Ureter (tissue), 1 donor: ENCODE measurements at regions not wholly inside any gene's neighbourhood (a gene's known extent, or its start where the extent isn't known, plus 50 kb on each side); places are given as distances from the start of the nearest gene placed in this dataset.
"Not testable (repeated sequence)": the region's sequence is repeated elsewhere in the genome, so short reads cannot be mapped to it uniquely, and the experiment has no call there.

Experiments
- DNase-seq: peaks from one replicate; pipeline ENCODE4 v3.0.0-alpha.2; 2020; ENCODE audit warnings: low spot score
- donor health status: DM: yes; HTN: yes; CAD: no.

DNA sequence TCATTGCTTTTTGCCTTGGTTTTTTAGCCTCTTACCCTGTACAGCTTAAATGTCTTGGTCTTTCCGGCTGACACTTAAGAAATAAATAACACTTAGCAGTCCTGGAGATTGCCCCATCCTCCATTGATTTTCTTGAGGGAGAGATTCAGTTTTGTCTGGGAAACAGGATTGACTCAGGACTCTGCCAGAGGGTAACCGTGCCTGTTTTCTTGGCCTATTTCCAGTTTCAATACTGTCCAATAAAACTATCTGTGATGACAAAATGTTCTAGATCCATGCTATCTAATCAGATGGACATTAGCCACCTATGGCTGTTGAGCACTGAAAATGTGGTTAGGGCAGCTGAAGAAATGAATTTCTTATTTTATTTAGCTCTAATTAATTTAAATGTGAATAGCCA is 216.1 kb downstream of the DUSP10 start:
- DNase-seq = no peak

DNA sequence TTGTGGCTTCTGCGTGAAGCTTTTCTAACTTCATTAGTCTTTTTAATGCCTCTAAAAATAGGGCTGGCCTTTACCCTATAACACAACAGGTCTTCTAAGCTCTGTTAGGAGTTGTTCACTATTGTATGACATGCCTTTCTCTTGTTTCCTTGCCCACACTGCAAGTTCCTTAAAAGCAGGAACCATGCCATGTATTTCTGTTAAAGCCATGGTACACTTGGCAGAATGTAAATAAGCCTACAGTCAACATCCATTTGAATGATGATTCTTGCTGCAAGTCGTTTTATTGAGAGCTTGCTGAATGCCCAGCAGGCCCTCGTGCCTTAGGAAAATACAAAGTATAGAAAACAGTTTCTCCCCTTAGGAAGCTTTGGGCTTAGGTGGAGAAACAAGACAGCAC is 214.6 kb downstream of the DUSP10 start:
- no peak for DNase-seq

DNA sequence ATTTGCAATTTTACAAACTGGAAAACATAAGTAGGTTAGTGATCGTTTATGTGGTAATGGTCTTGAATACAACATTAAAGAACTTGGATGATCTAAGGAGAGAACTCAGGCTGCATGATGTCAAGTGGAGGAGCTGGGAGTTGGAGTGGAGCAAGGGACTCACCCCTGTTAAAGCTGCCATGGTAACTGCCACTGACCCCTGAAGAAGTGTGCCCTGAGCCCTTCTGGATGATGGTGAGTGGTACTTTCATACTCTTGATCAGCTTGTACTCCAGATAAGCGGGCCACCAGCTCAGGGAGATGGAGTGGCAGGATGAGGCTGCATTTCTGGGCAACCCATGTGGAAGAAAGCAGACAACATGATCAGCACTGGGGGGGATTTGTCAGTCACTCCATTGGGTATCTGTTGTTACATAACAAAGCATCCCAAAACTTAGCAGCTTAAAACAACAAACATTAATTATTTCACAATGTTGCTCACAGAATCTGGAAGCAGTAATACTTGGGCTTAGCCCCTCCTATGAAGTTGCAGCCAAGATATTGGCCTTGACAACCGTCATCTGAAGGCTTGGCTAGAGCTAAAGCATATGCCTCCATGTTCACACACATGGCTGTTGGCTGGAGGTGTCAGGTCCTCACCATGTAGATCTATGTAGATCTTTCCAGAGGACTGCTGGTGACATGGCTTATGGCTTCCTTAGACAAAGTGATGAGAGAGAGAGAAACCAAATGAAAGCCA is 213.8 kb downstream of the DUSP10 start:
- no peak for DNase-seq

DNA sequence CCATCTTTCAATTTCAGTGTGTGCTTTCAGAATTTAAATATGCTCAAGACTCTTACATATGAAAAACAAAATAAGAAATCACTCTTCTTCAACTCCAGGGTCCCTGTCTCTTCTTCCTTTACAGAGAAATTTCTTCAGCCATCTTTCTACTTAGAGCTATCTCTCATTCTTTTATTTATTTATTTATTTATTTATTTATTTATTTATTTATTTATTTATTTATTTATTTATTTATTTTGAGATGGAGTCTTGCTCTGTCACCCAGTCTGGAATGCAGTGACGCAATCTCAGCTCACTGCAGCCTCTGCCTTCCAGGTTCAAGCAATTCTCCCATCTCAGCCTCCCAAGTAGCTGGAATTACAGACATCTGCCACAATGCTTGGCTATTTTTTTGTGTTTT is 211.7 kb downstream of the DUSP10 start:
- DNase-seq = not testable (repeated sequence)

DNA sequence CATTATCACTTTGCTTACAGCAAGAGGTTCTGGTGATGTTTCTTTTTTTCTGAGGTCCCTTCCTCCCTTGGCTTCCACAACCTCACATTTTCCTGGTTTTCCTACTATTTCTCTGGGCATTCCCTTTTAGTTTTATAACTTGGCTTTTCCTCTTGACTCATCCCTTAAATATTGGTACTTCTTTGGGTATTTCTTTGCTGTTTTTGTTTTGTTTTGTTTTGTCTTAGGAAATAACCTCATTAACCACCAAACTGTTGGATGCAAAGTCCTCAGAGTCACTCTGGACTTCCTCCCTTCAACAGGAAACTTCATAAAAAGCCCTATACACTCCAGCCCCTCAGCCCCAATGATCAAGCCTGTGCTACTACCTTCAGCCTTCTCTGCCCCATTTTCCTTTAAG is 211.1 kb downstream of the DUSP10 start:
- no peak for DNase-seq

DNA sequence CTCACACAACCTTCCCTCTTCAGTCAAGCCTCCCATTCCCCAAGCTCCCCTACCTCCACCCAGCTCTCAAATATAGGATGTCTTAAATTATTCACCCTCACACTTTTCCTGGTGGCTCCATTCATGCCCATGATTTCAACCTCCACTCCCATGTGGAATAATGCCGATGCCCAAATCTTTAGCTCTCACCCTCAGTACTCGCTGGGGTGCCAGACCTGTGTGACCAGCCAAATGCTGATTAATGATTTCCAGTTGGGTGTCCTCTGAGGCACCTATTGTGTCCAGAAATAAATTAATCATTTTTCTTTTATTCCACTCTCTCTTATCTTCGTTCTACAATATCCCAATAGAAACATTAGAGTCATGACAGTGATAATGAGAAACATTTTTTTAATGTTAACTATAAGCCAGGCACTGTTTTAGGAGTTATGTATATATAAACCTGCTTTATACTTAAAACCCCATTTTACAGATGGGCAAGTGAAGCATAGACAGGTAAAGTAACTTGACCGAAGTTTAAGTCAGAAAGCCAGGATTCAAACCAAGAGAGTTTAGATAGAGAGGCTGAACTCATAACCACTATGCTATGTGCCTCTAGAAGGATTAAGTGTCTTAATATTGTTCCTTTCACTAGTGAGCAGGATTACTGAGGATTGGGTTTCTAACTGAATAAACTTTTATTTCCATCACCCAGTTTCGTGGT is 209.7 kb downstream of the DUSP10 start:
- no peak for DNase-seq

DNA sequence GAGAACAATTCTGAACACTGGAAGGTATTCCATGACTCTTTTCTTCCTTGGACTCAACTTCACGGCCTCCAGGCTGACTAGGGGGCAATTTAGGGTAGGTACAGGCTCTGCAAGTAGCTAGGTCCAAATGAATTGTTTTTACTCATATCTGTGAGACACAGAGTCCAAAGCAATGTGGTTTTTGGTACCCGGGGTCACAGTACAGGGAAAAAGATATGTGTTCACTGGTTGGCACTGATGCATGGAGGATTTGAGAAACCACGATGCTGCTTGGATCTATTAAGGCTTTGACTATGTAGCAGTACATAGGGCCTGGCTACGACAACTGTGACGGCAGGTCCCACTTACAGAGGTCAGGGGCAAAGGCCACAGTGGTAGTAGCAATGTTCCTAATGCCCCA is 200.6 kb downstream of the DUSP10 start:
- no peak for DNase-seq

DNA sequence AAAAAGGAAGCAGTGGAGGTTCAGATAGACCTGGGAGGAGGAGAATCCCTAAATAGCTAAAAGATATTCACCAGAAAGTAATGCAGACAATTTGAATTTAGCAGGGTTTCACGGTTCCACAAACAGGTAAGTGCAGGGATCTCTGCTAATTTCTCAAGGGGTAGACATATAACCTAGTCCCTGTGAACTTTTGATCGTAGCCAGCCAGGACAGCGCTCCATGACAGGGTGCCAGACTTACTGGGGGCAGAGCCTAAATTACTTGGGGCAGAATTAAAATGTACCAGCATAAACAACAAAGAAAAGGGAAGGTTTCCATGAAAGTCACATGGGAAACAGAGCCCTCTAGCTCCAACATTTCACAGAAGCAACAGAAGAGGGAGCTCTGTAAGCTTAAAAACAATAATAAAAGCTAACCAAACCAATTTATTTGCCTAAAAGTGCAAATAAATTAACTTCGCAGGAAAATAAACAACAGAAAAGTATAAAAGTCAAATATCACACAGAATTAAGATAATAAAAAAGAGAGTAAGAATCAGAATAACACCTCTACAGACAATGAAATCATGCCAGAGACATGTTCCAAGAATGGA is 198.3 kb downstream of the DUSP10 start:
- no peak for DNase-seq

DNA sequence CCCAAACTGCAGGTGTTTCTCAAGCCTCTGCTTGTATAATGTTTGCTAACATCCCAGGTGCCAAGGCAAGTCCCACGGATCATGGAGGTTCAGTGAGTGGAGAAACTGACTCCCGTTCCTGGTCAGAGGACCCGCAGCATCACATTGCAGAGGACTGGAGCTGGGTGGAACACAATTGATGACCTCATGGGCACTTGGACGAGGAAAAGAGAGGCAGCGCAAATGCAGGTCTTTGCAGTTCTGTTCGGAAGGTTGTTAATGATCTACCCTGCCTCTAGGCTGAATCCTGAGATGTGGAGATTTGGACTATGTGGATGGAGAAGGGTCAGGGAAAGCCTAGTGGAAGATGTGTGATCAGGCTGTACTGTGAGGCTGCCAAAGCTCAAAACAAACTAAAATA is 192.9 kb downstream of the DUSP10 start:
- DNase-seq = no peak

DNA sequence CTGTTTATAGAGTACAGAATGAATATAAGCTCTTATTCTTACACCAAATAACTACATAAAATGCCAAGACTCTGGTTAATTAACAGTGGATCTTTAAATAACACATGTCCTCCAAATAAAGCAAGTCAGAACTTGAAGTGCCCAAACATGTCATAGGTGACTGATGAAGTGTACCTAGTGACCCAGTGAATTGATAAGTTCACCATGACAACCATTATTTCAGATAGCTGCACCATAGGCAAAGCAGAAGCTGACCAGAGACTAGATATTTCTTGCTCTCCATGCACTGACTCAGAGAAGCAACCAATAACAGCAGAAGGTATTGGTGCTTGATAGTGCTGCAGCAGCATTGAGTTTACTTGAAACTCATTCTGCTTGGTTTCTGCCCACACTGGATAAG is 192.1 kb downstream of the DUSP10 start:
- no peak for DNase-seq

DNA sequence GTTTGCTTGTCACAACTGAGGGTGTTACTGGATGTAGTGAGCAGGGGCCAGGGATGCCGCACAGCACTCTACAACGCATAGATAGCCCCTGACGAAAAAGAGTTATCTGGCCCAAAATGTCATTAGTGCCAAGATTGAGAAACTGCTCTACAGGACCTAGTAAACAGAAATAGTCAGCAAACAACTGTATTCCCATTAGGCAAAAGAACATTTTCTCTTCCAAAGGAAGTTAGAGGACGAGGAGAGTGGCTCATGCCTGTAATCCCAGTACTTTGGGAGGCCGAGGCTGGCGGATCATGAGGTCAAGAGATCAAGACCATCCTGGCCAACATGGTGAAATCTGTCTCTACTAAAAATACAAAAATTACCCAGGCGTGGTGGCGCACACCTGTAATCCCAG is 189.1 kb downstream of the DUSP10 start:
- DNase-seq = not testable (repeated sequence)

DNA sequence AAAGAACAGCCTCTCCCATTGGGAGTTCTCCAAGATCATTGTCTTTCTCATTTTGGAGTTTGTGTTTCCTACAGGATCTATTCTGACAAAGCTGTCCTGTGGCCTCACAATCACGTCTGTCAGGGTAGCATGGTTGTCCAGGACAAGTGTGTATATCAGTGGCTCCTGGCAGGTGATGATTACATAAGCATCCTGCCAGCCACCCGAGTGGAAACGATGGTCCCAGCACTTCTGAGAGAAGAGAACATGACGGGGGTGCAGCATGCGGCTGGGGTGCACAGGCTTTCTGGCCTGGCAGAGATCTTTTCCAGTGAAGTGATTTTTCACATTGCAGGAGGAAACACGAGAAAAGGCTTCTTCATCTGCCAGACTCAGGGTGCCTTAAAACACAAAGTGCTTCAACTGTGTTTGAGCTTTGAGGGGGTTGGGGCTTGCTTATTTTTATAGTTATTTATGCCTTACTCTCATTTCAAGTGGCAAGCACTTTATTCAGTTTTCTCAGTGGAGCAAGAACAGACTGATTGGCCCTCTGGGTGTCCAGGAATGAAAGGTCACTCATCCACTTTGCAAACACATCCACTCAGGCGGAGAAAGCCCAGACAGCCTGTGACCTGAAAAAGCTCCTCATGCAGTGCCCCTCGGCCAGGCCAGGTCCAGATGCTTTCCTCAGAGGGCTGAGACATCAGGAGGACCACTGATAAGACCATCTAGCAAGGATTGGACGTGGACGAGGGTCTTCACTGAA is 186.0 kb downstream of the DUSP10 start:
- DNase-seq = no peak

DNA sequence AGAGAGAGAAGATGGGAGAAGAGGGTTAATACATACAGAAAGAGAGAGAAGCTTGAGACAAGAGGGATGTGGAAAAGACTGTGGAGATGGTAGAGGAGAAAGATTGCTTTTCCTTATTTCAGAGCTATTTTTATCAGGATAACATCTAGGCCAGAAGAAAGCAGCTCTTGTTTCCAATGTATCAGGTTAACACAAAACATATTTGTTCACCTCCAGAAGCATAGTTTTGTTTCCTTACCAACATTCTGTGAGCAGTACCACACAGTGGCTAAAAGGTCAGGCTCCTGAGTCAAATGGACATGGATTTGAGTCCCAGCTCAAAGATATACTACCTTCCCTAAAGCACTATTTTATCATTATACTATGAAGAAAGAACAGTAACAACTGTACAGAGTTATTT is 185.5 kb downstream of the DUSP10 start:
- DNase-seq = no peak

DNA sequence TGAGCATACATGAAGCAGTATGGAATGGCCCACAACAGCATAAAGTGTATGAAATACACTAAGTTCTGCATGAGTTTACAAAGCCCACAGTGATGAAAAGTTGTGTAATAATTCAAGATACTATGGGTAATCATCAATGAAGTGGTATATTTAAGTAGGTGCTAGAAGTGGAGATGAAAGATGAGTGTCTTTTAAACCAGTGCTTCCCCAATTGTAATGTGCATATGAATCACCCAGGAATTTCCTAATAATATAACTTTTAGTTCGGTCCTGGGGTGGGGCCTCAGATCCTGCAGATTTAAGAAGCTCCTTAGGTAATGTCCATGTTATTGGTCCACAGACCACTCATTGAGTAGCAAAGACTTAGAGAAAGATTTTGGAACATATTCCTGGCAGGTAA is 184.9 kb downstream of the DUSP10 start:
- DNase-seq = no peak

DNA sequence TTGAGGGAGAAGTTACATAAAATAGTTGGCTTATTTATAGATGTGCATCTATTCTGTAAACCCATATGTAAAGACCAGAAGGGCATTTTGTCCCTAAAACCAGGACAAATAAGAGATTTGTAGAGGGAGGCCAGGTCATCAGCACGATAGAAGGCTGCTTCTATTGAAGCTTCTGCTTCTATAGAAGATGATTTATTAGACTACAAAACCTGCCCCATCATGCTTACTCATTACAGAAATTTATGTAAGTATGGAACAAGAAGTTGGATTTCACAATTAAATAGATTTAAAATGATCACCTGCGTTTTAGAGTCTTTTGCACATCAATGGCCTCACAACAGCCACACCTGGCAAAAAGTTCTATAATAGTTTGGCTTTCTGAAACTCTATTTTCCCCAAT is 183.5 kb downstream of the DUSP10 start:
- no peak for DNase-seq

DNA sequence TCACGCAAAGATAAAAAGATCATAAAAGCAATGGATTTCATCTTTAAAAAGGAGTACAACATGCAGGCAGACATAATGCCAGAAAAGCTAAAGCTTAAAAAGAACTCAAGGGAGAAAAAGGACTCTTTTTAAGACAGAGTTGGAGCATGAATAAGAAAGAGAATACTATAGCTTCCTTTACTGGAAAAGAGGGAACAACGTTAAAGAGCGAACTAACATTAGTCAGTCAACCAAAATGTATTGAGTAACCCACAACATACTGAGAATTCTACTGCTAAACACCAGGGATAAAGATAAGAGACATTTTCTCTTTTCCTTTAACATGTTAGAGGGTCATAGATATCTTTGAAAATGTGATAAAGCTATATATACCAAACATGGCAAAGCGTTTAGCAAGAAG is 182.0 kb downstream of the DUSP10 start:
- DNase-seq = no peak

DNA sequence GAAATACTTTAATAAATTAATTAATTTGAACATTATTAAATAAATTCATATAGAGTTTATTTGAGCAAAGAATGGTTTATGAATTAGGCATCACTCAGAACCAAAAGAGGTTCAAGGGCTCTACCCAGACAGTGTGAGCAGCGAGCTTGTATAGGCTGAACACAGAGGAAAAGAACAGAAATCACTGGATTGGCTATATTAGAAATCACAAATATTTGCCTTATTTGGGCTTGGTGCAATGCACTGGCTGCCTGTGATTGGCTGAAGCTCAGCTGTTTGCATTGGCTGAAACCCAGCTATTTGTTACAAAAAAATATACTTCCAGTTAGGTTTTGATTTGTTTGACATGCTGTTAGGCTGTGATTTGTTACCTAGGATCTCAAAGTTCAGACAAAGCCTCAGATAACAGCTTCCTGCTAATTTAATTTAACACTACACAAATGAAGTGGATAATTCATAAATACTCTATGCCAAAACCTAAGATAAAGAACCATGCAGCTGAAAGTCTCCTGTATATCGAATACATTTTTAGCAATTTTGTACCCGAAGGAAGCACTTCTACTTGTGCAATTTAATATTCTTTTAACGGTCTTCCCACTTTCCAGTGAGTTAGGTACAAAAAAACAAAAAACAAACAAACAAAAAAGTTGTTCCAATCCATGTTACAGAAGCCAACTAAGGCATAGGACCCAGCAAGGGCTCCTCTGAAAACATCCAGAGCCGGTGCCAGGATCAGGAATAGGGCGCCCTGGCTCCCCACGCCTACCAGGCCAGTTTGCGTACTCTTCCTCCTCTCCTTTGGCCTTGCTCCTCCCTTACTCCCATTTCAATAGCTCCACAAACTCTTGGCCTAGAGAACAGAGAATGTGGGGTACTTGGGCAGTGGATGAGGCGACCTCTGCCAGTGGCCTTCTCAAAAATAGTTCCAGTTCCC is 179.1 kb downstream of the DUSP10 start:
- no peak for DNase-seq

DNA sequence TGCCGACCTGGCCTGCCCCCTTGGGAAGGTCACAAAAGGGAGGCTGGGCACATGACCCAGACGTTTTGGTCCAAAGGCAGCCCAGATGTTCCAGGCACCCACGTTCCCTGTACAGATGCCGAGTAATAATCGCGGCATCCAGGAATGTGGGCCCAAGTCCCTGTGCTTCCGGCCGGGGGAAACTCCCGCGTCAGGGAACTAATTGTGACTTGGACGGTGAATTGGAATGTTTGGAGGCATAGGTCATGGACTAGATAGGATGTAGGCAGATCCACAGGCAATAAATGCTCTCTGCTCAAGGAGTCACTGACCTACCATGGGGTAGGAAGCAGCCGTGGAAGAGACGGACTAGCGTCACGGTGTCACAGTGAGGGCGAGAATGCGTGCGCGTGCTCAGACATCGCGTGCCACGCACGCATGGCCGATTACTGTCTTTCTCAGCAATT is 178.4 kb downstream of the DUSP10 start:
- no peak for DNase-seq

DNA sequence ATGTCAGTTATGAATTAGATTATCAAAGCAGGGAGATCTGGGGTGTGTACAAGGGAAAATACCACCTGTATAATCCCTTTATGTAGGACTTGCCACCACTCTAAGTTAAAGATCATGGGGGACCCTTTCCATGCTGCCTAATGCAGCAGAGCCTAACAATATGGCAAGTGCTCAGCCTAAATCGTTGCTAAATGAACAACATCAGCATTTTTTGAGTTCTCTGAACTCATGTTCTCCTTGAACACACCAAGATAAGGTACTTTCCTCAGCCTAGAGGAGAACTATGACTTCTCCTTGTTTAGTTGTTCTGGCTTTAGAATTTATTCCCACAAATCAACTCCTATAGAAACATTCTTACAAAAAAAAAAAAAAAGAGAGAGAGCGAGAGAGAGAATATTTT is 177.0 kb downstream of the DUSP10 start:
- DNase-seq = no peak

DNA sequence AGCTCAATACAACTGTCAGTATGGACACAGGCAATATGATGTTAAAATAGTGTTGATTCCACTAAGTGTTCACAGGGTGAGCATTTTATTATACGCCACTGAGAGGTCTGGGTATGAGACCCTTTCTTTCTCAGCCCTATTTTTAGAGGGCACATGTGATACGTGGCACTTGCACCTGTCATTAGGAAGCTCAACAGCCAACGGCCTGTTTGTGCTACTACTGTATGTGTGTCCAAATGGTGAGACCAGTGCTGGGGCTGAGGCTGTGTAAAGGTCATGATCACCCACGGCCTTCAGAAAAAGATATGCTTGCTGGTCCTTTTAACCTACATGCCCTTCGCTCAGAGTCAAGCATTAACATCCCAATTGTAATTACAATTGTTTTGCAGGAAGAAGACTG is 176.2 kb downstream of the DUSP10 start:
- DNase-seq = no peak

DNA sequence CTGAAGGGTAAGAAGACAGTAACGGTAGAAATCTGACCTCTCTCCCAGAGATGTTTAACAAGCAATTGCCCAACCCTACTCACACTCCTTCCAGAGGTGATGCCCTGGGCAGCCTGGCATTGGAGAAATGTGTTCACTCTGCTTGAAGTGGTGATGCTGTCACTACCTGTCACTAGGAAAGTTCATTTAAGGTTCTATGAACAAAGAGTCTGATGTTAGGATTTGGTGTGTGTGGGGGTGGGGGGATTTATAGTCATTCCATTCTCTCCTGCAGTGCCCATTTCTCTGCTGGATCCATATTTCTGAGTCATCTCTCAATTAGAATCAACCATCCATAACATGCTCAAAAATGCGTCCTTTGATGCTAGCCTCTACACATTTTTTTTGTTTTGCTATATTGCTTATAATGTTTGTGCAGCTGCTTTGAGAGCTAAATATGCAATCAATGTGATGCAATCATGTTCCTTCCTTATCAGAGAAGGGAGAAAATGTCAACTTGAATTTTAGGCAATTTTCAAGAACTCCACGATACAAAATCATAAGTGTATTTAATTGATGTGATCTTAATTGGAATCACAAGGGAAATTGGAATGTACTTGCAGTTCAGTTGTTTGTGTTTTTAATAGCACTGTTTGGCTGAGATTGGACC is 173.9 kb downstream of the DUSP10 start:
- no peak for DNase-seq
